GM21576 (cell line): ENCODE measurements at regions not wholly inside any gene's neighbourhood (a gene's known extent, or its start where the extent isn't known, plus 50 kb on each side); places are given as distances from the start of the nearest gene placed in this dataset.
"Not testable (repeated sequence)": the region's sequence is repeated elsewhere in the genome, so short reads cannot be mapped to it uniquely, and the experiment has no call there.

ENCODE experiments used
- ATAC-seq: cut with Tn5 transposase; IDR thresholded peaks from one replicate; pipeline ENCODE4 v1.9.1; 2021; ENCODE audit warnings: mild to moderate bottlenecking, moderate library complexity; ENCODE audit not compliant: unreplicated experiment

- no peak for ATAC-seq
Measured at GRCh38 chr13:111575276-111575675, 254.8 kb downstream of the TEX29 start.

- no peak for ATAC-seq
Measured at GRCh38 chr13:111575719-111576118, 255.3 kb downstream of the TEX29 start.

GRCh38 chr13:111577208-111577828 lies 256.9 kb downstream of the TEX29 start:
- ATAC-seq = no peak

- ATAC-seq = no peak
Measured at GRCh38 chr13:111577956-111578605, 257.6 kb downstream of the TEX29 start.

- no peak for ATAC-seq
Measured at GRCh38 chr13:111584101-111584672, 263.7 kb downstream of the TEX29 start.

GRCh38 chr13:111584870-111585269 lies 264.4 kb downstream of the TEX29 start:
- ATAC-seq = no peak

- no peak for ATAC-seq
Measured at GRCh38 chr13:111586291-111586690, 265.8 kb downstream of the TEX29 start.

GRCh38 chr13:111587249-111587648 lies 266.8 kb downstream of the TEX29 start:
- no peak for ATAC-seq

GRCh38 chr13:111589321-111589720 lies 268.9 kb downstream of the TEX29 start:
- ATAC-seq = no peak

GRCh38 chr13:111589992-111590391 lies 269.6 kb downstream of the TEX29 start:
- no peak for ATAC-seq

- ATAC-seq = no peak
Measured at GRCh38 chr13:111590796-111591195, 270.4 kb downstream of the TEX29 start.

- not testable (repeated sequence) for ATAC-seq
Measured at GRCh38 chr13:111593490-111593889, 273.0 kb downstream of the TEX29 start.

- ATAC-seq = no peak
Measured at GRCh38 chr13:111594606-111595005, 274.2 kb downstream of the TEX29 start.

GRCh38 chr13:111595276-111595675 lies 274.8 kb downstream of the TEX29 start:
- ATAC-seq = no peak

- no peak for ATAC-seq
Measured at GRCh38 chr13:111595791-111596190, 275.3 kb downstream of the TEX29 start.

- ATAC-seq = no peak
Measured at GRCh38 chr13:111597191-111597611, 276.8 kb downstream of the TEX29 start.

GRCh38 chr13:111597618-111598017 lies 277.2 kb downstream of the TEX29 start:
- ATAC-seq = no peak

GRCh38 chr13:111598747-111599146 lies 278.3 kb downstream of the TEX29 start:
- no peak for ATAC-seq

- ATAC-seq = no peak
Measured at GRCh38 chr13:111599791-111600190, 279.3 kb downstream of the TEX29 start.

- ATAC-seq = no peak
Measured at GRCh38 chr13:111602874-111603273, 282.4 kb downstream of the TEX29 start.

GRCh38 chr13:111604097-111604496 lies 283.7 kb downstream of the TEX29 start:
- no peak for ATAC-seq

GRCh38 chr13:111608556-111608955 lies 288.1 kb downstream of the TEX29 start:
- ATAC-seq = no peak
